ENCODE measurements at regions not wholly inside any gene's neighbourhood (a gene's known extent, or its start where the extent isn't known, plus 50 kb on each side); places are given as distances from the start of the nearest gene placed in this dataset.
"Not testable (repeated sequence)": the region's sequence is repeated elsewhere in the genome, so short reads cannot be mapped to it uniquely, and the experiment has no call there.

- no peak for TF ChIP-seq CTCF (IDR thresholded peaks at IDR 0.05)
- no peak for TF ChIP-seq POLR2A (IDR thresholded peaks at IDR 0.05)
- no peak overlapping the region for H3K4me3 ChIP-seq (ENCODE audit: low read depth, poor library complexity, severe bottlenecking)
- WGBS, 2 donors = 64 to 65% methylated on average over 10 to 13 of the region's 13 CpGs
- intact Hi-C loops (cut with DNase I; ENCODE audit: low total_unique reads) = no loop called here
- peak in 1 of 2 donors; percentile 68 for DNase-seq (ENCODE audit: low spot score in 2 of 2)
These were observed 265.6 kb upstream of the SFSWAP start for GRCh38 chr12:131445184-131445774.

- DNase-seq (ENCODE audit: low spot score in 2 of 2) = peak in 1 of 2 donors; percentile 66
- intact Hi-C loops (cut with DNase I; ENCODE audit: low total_unique reads) = no loop called here
- H3K4me3 ChIP-seq (ENCODE audit: low read depth, poor library complexity, severe bottlenecking) = no peak overlapping the region
- TF ChIP-seq POLR2A (IDR thresholded peaks at IDR 0.05) = no peak
- no peak for TF ChIP-seq CTCF (IDR thresholded peaks at IDR 0.05)
- 66 to 77% methylated on average over 12 of the region's 12 CpGs for WGBS, 2 donors
These were observed 265.1 kb upstream of the SFSWAP start for GRCh38 chr12:131445795-131446194.

DNA sequence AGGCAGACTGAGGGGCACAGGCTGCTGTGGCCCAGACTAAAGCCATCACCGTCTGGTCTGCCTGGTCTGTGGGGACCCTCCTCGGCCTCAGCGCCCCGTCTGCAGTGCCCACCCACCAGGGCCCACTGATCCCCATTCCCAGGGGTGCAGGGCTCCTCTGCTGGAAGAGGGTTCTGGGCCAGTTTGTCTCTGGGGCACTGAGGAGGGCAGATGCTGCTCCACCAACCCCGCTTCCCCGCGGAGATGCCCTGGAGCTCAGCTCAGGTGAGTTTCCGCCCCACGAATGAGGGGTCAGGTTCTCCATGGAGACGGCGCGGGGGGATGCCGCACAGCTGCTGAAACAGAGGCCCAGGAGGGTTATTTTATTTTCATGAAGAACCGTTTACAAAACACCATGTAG, 263.3 kb upstream of the SFSWAP start:
- DNase-seq (ENCODE audit: low spot score in 2 of 2) = peak in 1 of 2 donors; percentile 57
- intact Hi-C loops (cut with DNase I; ENCODE audit: low total_unique reads) = not testable (repeated sequence)
- WGBS, 2 donors = 85 to 89% methylated on average over 13 to 14 of the region's 14 CpGs

GRCh38 chr12:131448254-131448795, 262.6 kb upstream of the SFSWAP start:
- TF ChIP-seq POLR2A (IDR thresholded peaks at IDR 0.05) (no peak), CTCF (IDR thresholded peaks at IDR 0.05) (no peak)
- no peak overlapping the region for H3K4me3 ChIP-seq (ENCODE audit: low read depth, poor library complexity, severe bottlenecking)
- peak in 1 of 2 donors; percentile 63 for DNase-seq (ENCODE audit: low spot score in 2 of 2)
- intact Hi-C loops (cut with DNase I; ENCODE audit: low total_unique reads) = no loop called here
- 82 to 84% methylated on average over 13 of the region's 13 CpGs for WGBS, 2 donors

More for the DNA sequence above, 263.3 kb upstream of the SFSWAP start:
- H3K4me3 ChIP-seq (ENCODE audit: low read depth, poor library complexity, severe bottlenecking) = not testable (repeated sequence)

DNA sequence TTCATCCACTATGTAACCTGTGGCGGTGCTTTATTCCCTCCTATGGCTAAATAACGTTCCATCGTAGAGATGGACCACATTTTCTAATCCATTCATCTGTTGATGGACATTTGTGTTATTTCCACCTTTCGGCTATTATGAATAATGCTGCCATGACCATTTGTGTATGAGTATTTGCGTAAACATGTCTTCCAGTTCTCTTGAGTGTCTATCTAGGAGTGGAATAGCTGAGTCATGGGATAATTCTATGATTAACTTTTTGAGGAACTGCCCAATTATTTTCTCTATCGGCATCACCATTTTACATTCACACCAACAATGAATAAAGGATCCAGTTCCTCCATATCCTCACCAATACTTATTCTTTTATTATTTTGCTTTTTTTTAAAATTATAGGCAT, 261.9 kb upstream of the SFSWAP start:
- intact Hi-C loops (cut with DNase I; ENCODE audit: low total_unique reads) = no loop called here
- TF ChIP-seq POLR2A (IDR thresholded peaks at IDR 0.05) (no peak), CTCF (IDR thresholded peaks at IDR 0.05) (no peak)
- H3K4me3 ChIP-seq (ENCODE audit: low read depth, poor library complexity, severe bottlenecking) = no peak overlapping the region
- WGBS, 2 donors = 91 to 95% methylated on average over 6 of the region's 6 CpGs
- DNase-seq (ENCODE audit: low spot score in 2 of 2) = no peak

GRCh38 chr12:131452444-131452860, 258.4 kb upstream of the SFSWAP start:
- no peak for TF ChIP-seq CTCF (IDR thresholded peaks at IDR 0.05)
- TF ChIP-seq POLR2A (IDR thresholded peaks at IDR 0.05) = no peak

More at GRCh38 chr12:131452444-131452860, 258.4 kb upstream of the SFSWAP start:
- H3K4me3 ChIP-seq (ENCODE audit: low read depth, poor library complexity, severe bottlenecking) = no peak overlapping the region
- WGBS, 2 donors = 8 to 19% methylated on average over 10 of the region's 10 CpGs
- DNase-seq (ENCODE audit: low spot score in 2 of 2) = peak in 1 of 2 donors; percentile 61
- intact Hi-C loops (cut with DNase I; ENCODE audit: low total_unique reads) = no loop called here

Measured in lower leg skin (tissue), 4 donors.